ENCODE measurements at regions not wholly inside any gene's neighbourhood (a gene's known extent, or its start where the extent isn't known, plus 50 kb on each side); places are given as distances from the start of the nearest gene placed in this dataset.

GRCh38 chr9:99513441-99514112 is 291.5 kb downstream of the SEC61B start:
- Mint-ChIP-seq H3K4me3 (peak overlapping the region; percentile 61), H3K27me3 (no peaks in the 10 kb centered on the region), H3K36me3 (ENCODE audit: low read depth) (no peaks in the 10 kb centered on the region), H3K4me1 (peaks cover 88% of the 10 kb centered on the region), H3K27ac (peak overlapping the region; percentile 84), H3K9me3 (no peaks in the 10 kb centered on the region)
- intact Hi-C loops (cut with micrococcal nuclease), result loop anchor here (1.0 to 10.0 kb wide), 8 partner anchors 28 to 351 kb away; no protein-coding TSS in a partner anchor
- peak; percentile 49 for ATAC-seq (ENCODE audit: low read depth)
- no peak for TF ChIP-seq CTCF (IDR thresholded peaks at IDR 0.05)
- CTCF ChIA-PET, result interaction anchor here (0.7 to 1.9 kb wide), 5 partner anchors 17 to 329 kb away, joined by 3 to 10 read pairs (median 3); no protein-coding TSS in a partner anchor
- DNase-seq, result peak; percentile 22
- POLR2A ChIA-PET, result interaction anchor here (0.6 to 2.4 kb wide), 14 partner anchors 8 to 358 kb away, joined by 3 to 8 read pairs (median 4); partner anchors contain the start of genes ALG2, NR4A3 and SEC61B

GRCh38 chr9:99515093-99515492 is 293.0 kb downstream of the SEC61B start:
- H3K36me3 Mint-ChIP-seq (ENCODE audit: low read depth), result no peaks in the 10 kb centered on the region
- peak overlapping the region; percentile 67 for H3K27ac Mint-ChIP-seq
- ChIA-PET CTCF (interaction anchor here (1.2 to 1.5 kb wide), 2 partner anchors 81 to 312 kb away, joined by 3 read pairs; no protein-coding TSS in a partner anchor), POLR2A (interaction anchor here (1.0 to 2.7 kb wide), 6 partner anchors 16 to 330 kb away, joined by 3 to 13 read pairs (median 4); partner anchors contain the start of genes ALG2 and SEC61B)
- no peaks in the 10 kb centered on the region for H3K9me3 Mint-ChIP-seq
- peaks cover 76% of the 10 kb centered on the region for H3K4me1 Mint-ChIP-seq
- intact Hi-C loops (cut with micrococcal nuclease), result loop anchor here (2.0 to 10.0 kb wide), 2 partner anchors 82 to 250 kb away; no protein-coding TSS in a partner anchor
- ATAC-seq (ENCODE audit: low read depth) (peak; percentile 49), DNase-seq (no peak)
- no peaks in the 10 kb centered on the region for H3K27me3 Mint-ChIP-seq
- H3K4me3 Mint-ChIP-seq, result no peak overlapping the region
- TF ChIP-seq CTCF (IDR thresholded peaks at IDR 0.05), result no peak

DNA sequence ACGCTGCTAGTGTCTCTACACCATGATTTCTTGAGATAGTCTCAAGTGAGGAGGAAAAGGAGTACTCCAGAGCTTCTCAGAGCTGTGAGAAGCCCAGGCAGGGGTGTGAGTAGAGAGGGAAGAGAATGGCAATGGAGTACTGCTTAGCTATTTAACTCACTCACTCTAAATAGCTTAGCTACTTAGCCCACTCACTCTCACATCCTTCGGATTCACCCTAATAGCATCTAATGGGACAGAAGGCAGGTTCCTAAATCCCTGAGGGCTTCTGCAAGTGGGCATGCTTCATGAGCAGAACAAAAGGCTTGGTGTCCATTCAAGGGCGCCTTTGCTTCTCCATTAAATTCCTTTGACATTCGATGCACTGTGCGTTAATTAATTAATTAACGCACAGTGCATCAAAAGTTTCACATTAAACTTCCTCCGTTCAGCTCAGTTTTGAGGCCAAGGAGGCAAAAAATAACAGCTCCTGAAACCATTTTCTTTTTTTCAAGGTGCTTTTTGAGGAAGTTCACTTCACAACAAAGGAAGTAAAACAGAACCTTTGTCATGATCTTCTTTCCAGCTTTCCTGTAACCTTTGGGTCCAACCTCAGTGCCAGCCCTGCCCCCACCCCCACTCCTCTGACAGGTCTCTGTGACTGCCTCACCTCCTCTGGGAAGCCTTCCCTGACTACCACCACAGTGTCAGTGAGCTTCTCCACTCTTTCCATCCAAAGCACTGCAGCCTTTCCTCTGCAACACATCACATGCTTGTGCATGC is 294.0 kb downstream of the SEC61B start:
- H3K27ac Mint-ChIP-seq, result peak overlapping the region; percentile 67
- ChIA-PET POLR2A (interaction anchor here (0.7 to 2.7 kb wide), 9 partner anchors 15 to 306 kb away, joined by 3 to 13 read pairs (median 3); partner anchors contain the start of genes ALG2, NR4A3 and SEC61B), CTCF (interaction anchor here (1.2 to 1.7 kb wide), 4 partner anchors 25 to 285 kb away, joined by 4 to 7 read pairs (median 4); no protein-coding TSS in a partner anchor)
- H3K4me1 Mint-ChIP-seq, result peaks cover 66% of the 10 kb centered on the region
- peak; percentile 27 for DNase-seq
- H3K4me3 Mint-ChIP-seq, result peak overlapping the region; percentile 29
- H3K27me3 Mint-ChIP-seq, result no peaks in the 10 kb centered on the region
- no peaks in the 10 kb centered on the region for H3K36me3 Mint-ChIP-seq (ENCODE audit: low read depth)
- TF ChIP-seq CTCF (IDR thresholded peaks at IDR 0.05), result no peak
- intact Hi-C loops (cut with micrococcal nuclease), result loop anchor here (1.0 to 10.0 kb wide), 3 partner anchors 83 to 303 kb away; no protein-coding TSS in a partner anchor
- peak; percentile 15 for ATAC-seq (ENCODE audit: low read depth)
- no peaks in the 10 kb centered on the region for H3K9me3 Mint-ChIP-seq

- ATAC-seq (ENCODE audit: low read depth) (peak; percentile 30), DNase-seq (no peak)
- no peak for TF ChIP-seq CTCF (IDR thresholded peaks at IDR 0.05)
- ChIA-PET POLR2A (interaction anchor here (0.7 to 2.7 kb wide), 5 partner anchors 44 to 306 kb away, joined by 3 to 13 read pairs (median 3); partner anchors contain the start of gene NR4A3), CTCF (interaction anchor here (1.2 to 1.7 kb wide), 4 partner anchors 25 to 285 kb away, joined by 4 to 7 read pairs (median 4); no protein-coding TSS in a partner anchor)
- H3K36me3 Mint-ChIP-seq (ENCODE audit: low read depth), result no peaks in the 10 kb centered on the region
- no peaks in the 10 kb centered on the region for H3K27me3 Mint-ChIP-seq
- H3K27ac Mint-ChIP-seq, result peak overlapping the region; percentile 67
- H3K9me3 Mint-ChIP-seq, result no peaks in the 10 kb centered on the region
- peaks cover 62% of the 10 kb centered on the region for H3K4me1 Mint-ChIP-seq
- peak overlapping the region; percentile 29 for H3K4me3 Mint-ChIP-seq
- intact Hi-C loops (cut with micrococcal nuclease), result loop anchor here (1.0 to 10.0 kb wide), 2 partner anchors 252 to 303 kb away; no protein-coding TSS in a partner anchor
These were observed 294.6 kb downstream of the SEC61B start for GRCh38 chr9:99516657-99517049.

Data from activated B cell treated with CpG ODN at 0.5 μM for 24 hours (primary cell).